Chondrocyte (in vitro differentiated cells): ENCODE measurements at regions not wholly inside any gene's neighbourhood (a gene's known extent, or its start where the extent isn't known, plus 50 kb on each side); places are given as distances from the start of the nearest gene placed in this dataset.

ENCODE experiments used
- DNase-seq: peaks from one replicate; pipeline ENCODE4 v3.0.0; 2021; ENCODE audit warnings: mixed read lengths, low spot score
- H3K27ac Mint-ChIP-seq: one replicate; pipeline ENCODE4 v1.8.0; 2021; ENCODE audit warnings: mild to moderate bottlenecking, moderate library complexity, mixed read lengths; ENCODE audit not compliant: unreplicated experiment
- H3K27me3 Mint-ChIP-seq: 2 replicates; pipeline ENCODE4 v1.8.0; 2021; ENCODE audit warnings: low read depth, mixed read lengths
- H3K36me3 Mint-ChIP-seq: 2 replicates; pipeline ENCODE4 v1.8.0; 2021; ENCODE audit warnings: low read depth, mixed read lengths
- H3K4me1 Mint-ChIP-seq: 2 replicates; pipeline ENCODE4 v1.8.0; 2021; ENCODE audit warnings: low read depth, mild to moderate bottlenecking, mixed read lengths
- H3K4me3 Mint-ChIP-seq: one replicate; pipeline ENCODE4 v1.8.0; 2021; ENCODE audit warnings: mild to moderate bottlenecking, moderate library complexity, mixed read lengths; ENCODE audit not compliant: unreplicated experiment
- H3K9me3 Mint-ChIP-seq: 2 replicates; pipeline ENCODE4 v1.8.0; 2021; ENCODE audit warnings: low read depth, mixed read lengths
- TF ChIP-seq, protein P1 (sequence below): fragments of 200-600 bp; sonication (generic); IDR thresholded peaks from 2 replicates; pipeline ENCODE4 v1.5.0; 2021; ENCODE audit warnings: antibody characterized with exemption, mild to moderate bottlenecking, moderate library complexity

DNA sequence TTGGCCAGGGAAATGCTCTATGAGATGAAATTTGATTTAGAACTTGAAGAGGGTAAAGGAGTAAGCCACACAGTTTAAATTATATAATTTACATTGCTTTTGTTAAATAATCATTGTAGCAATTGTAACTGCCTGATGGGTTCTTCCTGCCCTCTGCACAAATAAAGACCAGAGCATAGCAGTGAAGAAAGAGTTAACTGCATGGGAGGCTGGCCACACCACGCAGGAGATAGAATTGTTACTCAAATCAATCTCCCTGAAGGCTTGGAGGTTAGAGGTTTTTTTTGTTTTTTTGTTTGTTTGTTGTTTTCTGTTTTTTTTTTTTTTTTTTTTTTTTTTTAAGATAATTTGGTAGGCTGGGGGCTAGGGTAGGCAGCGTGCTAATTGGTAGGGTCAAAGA lies 467.0 kb upstream of the GOT2 start:
- H3K27ac Mint-ChIP-seq, result no peak overlapping the region
- H3K36me3 Mint-ChIP-seq, result peaks cover 2% of the 10 kb centered on the region
- H3K9me3 Mint-ChIP-seq, result no peaks in the 10 kb centered on the region
- TF ChIP-seq, protein P1, sequence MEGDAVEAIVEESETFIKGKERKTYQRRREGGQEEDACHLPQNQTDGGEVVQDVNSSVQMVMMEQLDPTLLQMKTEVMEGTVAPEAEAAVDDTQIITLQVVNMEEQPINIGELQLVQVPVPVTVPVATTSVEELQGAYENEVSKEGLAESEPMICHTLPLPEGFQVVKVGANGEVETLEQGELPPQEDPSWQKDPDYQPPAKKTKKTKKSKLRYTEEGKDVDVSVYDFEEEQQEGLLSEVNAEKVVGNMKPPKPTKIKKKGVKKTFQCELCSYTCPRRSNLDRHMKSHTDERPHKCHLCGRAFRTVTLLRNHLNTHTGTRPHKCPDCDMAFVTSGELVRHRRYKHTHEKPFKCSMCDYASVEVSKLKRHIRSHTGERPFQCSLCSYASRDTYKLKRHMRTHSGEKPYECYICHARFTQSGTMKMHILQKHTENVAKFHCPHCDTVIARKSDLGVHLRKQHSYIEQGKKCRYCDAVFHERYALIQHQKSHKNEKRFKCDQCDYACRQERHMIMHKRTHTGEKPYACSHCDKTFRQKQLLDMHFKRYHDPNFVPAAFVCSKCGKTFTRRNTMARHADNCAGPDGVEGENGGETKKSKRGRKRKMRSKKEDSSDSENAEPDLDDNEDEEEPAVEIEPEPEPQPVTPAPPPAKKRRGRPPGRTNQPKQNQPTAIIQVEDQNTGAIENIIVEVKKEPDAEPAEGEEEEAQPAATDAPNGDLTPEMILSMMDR, result no peak
- peaks cover 6% of the 10 kb centered on the region for H3K27me3 Mint-ChIP-seq
- no peak overlapping the region for H3K4me3 Mint-ChIP-seq
- DNase-seq, result no peak
- no peaks in the 10 kb centered on the region for H3K4me1 Mint-ChIP-seq

DNA sequence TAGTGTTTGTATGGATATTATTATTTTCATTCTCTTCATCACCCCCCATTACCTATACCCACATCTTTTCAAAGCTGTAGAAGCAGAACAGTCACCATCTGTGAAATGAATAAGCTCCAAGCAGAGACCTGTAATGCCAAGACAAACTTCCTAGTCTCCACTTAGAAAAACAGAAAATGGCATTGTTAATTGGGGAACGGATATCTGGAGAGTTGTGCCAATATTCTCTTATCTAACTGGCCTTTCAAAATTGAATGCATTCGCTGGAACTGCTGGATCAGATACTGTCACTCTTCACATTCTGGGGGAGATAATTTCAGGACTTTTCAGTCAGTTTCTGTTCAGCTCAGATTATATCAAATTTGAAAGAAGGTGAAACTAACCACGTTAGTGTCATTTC lies 464.4 kb upstream of the GOT2 start:
- H3K9me3 Mint-ChIP-seq, result no peaks in the 10 kb centered on the region
- H3K27me3 Mint-ChIP-seq, result peaks cover 6% of the 10 kb centered on the region
- TF ChIP-seq, protein P1, result no peak
- H3K36me3 Mint-ChIP-seq, result peaks cover 2% of the 10 kb centered on the region
- H3K4me3 Mint-ChIP-seq, result no peak overlapping the region
- DNase-seq, result no peak
- H3K4me1 Mint-ChIP-seq, result no peaks in the 10 kb centered on the region
- no peak overlapping the region for H3K27ac Mint-ChIP-seq

DNA sequence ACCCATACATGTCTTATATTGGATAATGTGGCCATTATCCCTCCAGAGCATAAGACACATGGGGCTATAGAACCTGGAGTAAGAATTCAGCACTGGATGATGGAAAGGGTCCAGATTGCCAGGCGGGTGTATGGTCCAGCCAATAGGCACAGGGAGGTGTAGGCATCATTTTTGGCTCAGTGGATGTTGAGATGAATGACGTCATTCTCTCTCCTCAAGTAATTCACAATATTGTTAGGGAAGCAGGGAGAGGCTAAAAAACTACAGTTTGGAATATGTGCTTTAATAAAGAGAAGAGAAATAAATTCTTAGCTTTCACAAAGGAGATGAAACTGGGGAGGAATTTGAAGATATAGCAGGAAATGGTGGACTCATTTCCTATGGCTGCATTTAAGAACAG lies 461.1 kb upstream of the GOT2 start:
- no peak overlapping the region for H3K27ac Mint-ChIP-seq
- TF ChIP-seq, protein P1, result no peak
- H3K36me3 Mint-ChIP-seq, result peaks cover under 1% of the 10 kb centered on the region
- H3K4me3 Mint-ChIP-seq, result no peak overlapping the region
- no peaks in the 10 kb centered on the region for H3K9me3 Mint-ChIP-seq
- H3K27me3 Mint-ChIP-seq, result peaks cover 1% of the 10 kb centered on the region
- H3K4me1 Mint-ChIP-seq, result no peaks in the 10 kb centered on the region
- DNase-seq, result no peak

DNA sequence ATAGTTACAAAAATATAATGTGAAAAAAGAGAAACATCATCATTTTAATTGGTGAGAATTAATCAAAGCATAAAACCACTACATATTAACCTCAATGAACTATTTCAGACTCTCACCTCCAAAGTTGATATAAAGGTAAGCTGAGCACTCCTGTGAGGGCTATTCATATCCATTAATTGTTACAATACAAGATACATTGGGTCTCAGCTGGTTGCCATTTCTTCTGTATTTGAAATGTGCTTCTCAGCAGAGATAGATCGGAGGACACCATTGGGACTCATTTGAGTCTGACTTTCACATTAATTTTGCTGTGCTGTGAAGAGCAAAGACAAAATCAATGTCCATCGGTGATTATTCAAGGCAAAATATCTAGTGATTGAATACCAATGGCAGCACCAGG lies 459.5 kb upstream of the GOT2 start:
- H3K4me3 Mint-ChIP-seq, result no peak overlapping the region
- TF ChIP-seq, protein P1, result no peak
- H3K27me3 Mint-ChIP-seq, result peaks cover 4% of the 10 kb centered on the region
- H3K4me1 Mint-ChIP-seq, result no peaks in the 10 kb centered on the region
- no peaks in the 10 kb centered on the region for H3K36me3 Mint-ChIP-seq
- no peak overlapping the region for H3K27ac Mint-ChIP-seq
- DNase-seq, result no peak
- H3K9me3 Mint-ChIP-seq, result no peaks in the 10 kb centered on the region

DNA sequence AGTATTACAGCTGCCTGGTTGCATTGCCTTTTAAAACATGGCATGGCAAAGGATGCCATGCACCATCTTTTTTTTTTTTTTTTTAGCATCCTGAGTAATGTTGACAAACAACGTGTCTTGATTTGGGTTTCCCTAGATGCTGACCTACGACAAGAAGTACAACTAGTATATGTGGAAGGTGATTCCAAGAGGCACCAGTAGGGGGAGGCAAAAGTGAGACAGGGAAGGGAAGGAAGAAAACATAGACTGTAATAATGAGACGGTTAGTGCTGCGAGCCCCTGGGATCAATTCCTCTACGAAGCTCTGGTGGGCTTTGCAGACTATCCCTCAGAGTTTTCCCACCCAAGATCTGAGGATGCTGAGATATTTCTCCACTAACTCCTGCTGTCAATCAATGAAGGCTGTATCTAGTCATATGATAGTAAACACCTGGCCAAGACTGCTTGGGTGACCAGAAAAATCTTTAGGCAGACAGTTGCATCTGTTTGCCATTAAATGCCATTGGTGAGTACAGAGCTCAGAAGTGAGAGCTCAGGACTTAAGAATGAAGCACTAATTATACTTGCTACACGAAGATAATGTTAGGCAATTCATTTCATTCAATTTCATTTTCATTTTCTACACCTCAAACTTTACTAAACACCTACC lies 458.6 kb upstream of the GOT2 start:
- no peaks in the 10 kb centered on the region for H3K36me3 Mint-ChIP-seq
- H3K9me3 Mint-ChIP-seq, result no peaks in the 10 kb centered on the region
- H3K27me3 Mint-ChIP-seq, result peaks cover 4% of the 10 kb centered on the region
- TF ChIP-seq, protein P1, result peak; percentile 77
- no peak for DNase-seq
- H3K4me1 Mint-ChIP-seq, result no peaks in the 10 kb centered on the region
- no peak overlapping the region for H3K4me3 Mint-ChIP-seq
- H3K27ac Mint-ChIP-seq, result no peak overlapping the region
